ENCODE measurements at regions not wholly inside any gene's neighbourhood (a gene's known extent, or its start where the extent isn't known, plus 50 kb on each side); places are given as distances from the start of the nearest gene placed in this dataset.
"Not testable (repeated sequence)": the region's sequence is repeated elsewhere in the genome, so short reads cannot be mapped to it uniquely, and the experiment has no call there.

DNA sequence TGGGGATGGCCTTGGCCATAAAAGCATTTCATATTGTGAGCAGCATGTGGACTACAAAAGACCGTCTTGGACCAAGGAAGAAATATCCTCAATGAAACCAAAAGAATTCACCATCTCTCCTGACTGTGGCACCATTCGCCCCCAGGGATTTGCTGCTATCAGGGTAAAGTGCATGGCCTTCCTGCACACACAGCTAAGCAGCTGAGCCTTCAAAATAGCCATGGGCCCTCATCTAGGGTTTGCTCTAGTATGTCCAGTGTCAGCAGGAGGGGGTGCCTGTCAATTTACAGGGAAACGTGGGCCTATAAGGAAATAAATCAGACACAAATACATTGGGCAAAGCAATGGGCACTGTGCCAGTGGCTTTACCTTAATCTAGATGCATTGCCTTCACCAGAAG, 296.6 kb upstream of the NBPF12 start:
- not testable (repeated sequence) for DNase-seq (ENCODE audit: low read depth)

DNA sequence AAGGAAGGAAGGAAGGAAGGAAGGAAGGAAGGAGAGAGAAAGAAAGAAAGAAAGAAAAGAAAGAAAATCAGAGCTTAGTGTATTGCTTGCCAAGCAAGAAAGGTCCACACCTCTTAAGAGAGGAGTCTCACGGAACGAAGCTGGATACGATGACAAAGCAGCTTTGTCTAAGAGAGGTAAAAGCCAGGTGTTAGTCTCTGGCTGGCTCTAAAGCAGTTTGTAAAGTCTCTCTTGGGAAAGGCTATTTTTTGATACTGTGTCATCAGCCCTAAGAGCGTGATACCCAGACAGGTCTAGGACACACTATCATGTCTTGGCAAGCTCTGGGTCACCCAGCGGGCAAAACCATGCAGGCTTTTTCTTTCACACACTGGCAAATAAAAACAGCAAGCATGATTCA, 297.5 kb upstream of the NBPF12 start:
- not testable (repeated sequence) for DNase-seq (ENCODE audit: low read depth)

DNA sequence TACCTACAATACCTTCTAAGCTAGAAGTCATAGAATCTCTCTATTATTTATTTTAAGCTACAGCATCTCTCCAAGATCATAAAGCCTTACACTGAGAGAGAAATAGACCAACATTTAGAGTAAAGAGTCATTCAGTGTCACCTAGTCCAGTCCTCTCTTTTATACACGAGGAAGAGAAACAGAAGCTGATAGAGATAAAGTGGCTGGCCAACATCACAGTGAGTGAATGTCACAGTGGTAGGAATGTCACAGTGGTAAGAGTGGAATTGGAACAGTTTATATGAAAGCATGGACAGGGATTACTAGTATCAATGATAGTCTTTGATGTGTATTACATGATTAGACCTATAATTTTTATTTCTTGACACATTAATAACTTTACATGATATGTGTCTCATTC, 307.8 kb upstream of the NBPF12 start:
- not testable (repeated sequence) for DNase-seq (ENCODE audit: low read depth)

DNA sequence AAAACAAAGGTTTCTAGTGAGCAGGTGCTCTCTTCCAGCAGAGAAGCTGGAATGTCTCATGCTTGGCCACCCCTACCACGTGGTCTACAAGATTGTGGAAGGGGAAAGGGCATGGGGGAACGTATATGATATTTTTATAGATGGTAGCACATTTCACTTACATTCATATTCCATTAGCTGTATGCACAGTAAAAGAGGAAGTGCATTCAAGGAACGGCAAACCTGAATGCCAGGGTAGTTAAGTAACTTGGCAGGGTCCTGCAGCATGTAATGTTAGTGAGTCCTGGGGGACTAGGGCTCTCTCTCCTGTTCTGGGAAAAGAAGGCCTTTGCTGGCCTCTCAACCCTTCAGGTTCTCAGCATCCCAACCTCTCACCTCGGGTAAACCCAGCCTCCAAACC, 319.5 kb upstream of the NBPF12 start:
- not testable (repeated sequence) for DNase-seq (ENCODE audit: low read depth)

DNA sequence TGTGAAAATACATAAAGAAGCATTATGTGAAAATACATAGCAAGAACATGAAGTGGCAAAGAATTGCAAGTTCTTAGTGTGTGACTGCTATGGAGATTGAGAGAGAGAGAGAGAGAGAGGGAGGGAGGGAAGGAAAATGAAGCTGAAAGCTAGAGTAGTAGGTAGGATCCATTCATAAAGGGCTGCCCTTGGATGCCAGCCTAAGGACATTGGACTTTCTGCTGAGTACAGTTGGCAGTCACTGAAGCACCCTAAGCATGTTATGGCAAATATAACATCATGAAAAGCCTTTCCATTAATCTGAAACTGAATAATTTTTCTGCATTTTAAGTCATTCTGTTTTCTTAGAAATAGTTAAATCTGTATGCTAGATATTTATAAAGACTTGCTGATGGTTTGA, 333.4 kb upstream of the NBPF12 start:
- not testable (repeated sequence) for DNase-seq (ENCODE audit: low read depth)

DNA sequence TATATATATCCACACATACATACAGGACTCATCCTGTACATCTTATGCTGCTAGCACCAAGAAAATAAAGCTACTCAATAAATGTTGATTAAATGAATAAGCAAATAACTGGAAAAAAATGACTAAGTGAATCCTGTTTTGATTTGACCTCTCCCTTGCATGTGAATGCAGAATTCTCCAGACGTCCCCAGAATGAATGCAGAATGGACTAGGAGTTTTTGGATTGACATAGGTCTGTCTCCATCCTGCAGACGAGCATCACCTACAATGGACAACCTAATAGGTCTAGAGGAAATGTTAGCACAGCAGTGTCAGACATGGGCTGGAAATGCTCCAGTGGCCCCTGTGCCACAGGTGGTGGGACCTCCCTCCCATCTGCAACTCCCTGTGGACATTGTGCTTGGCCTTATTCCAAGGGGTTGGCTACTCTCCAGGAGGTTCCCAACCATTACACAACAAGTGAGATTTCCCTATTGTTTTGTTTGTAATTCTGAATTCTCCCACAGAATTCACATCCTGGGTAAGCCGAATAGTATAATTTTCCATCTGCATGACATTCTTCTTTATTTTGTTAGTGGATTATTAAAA, 337.3 kb upstream of the NBPF12 start:
- DNase-seq (ENCODE audit: low read depth) = not testable (repeated sequence)

DNA sequence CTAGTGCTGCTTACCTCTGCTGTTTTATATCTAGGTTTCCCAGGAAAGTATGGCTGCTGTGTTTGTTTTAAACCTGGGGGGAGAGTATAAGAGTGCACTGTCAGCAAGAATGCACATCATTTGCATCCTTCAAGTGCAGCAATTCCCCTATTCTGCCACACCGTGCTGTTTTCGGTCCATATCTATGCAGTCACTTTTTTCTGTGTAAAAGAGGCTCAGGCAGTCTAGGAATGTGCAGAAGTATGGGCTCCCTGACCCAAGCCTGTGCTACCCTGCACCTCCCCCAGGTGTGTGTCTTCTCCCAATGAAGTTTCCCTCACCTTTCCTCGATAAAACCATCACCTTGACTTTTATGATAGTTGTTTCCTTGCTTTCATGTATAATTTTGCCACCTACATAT, 338.2 kb upstream of the NBPF12 start:
- not testable (repeated sequence) for DNase-seq (ENCODE audit: low read depth)

DNA sequence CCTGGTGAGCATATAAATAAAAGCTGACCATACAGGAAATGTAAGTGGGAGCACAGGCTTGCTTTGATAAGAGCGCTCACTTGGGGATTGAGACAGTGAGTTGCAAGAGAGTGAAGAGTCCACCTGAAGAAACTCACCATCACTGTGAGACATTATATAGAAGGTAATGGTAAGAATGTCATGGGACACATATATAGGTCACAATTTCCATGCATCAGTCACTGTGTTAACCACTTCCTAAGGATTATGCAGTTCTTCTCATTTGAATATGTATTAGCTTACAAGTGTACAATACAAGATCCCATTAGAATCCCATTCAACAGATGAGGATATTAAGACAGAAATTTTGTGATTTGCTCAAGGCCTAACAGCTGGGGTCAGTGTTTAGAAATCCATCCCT, 352.4 kb upstream of the NOTCH2NLA start:
- not testable (repeated sequence) for DNase-seq (ENCODE audit: low read depth)

DNA sequence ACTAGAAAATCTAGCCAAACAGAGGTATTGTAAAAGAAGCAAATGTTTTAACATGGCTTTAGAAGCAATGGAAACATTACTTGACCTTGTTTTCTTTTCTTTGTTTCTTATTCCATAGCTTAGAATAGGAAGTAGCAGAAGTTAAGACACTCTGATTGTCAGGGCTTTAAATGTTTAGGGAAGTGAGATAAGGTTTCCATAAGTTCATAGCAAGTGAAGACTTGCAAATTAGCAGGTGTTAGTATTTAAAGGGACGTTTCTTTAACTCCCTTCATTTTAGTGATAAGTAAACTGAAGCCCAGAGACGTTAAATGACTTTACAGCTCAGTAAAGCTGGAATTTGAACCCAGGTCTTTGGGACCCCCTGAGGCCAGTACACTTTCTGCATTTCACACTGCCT, 338.7 kb upstream of the NOTCH2NLA start:
- DNase-seq (ENCODE audit: low read depth) = not testable (repeated sequence)

DNA sequence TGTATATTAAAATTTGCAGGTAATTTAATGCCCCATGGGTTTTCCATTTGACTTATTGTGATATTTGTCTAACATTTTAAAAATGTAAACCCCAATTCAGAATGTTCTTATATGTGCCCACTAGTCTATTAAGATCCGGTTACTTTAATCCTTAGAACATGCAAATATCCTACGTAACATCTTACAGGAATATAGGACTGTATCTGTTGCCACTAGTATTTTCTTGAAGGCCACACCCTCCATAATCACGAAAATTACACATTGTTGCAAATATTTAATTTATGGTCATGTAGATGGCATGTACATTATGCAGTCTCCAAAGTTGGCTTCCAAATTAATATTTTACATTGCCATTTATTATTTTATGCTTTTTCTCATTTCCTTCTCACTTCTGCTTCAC, 329.2 kb upstream of the NOTCH2NLA start:
- not testable (repeated sequence) for DNase-seq (ENCODE audit: low read depth)

DNA sequence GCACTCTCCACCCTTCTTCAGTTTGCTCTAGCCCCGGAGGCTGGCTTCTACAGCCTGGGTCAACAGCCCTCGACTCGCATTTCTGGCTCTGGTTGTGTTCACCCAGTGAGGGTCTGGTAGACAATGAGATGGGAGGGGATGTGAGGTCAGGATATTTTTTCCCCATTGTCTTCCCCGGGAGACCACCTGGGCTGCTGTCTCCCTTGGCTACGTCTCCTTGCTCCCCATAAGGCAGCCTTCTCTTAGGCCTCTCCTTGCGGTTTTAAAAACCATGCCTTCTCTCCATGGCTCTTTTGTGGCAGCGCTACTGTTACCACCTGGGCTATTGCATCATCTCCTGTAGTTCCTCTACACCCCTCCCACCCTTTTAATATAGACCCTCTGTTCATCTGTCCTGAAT, 327.6 kb upstream of the NOTCH2NLA start:
- not testable (repeated sequence) for DNase-seq (ENCODE audit: low read depth)

DNA sequence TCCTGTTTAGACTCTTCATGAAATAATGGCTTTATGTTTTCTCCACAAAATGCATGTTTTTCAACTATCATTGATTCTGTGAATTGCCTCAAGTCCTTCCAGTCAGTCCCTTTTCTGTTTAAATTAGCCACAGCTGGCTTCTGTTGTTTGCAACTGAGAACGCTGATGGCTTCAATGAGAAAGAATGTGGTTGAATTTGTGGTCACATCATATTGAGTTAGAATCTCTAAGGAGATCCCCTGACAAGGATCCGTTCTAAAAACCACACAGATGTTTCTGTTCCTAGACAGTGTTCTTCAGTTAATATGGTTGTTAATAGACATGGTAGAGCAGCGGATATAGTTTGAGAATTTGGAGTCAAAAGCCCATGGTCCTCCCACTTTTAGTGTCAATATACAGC, 323.6 kb upstream of the NOTCH2NLA start:
- not testable (repeated sequence) for DNase-seq (ENCODE audit: low read depth)

DNA sequence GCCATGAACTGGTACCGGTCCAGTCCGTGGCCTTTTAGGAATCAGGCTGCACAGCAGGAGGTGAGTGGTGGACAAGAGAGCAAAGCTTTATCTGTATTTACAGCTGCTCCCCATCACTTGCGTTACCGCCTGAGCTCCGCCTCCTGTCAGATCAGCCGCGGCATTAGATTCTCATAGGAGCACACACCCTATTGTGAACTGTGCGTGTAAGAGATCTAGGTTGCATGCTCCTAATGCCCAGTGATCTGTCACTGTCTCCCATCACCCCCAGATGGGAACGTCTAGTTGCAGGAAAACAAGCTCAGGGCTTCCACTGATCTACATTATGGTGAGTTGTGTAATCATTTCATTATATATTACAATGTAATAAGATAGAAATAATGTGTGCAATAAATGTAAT, 319.9 kb upstream of the NOTCH2NLA start:
- DNase-seq (ENCODE audit: low read depth) = not testable (repeated sequence)

DNA sequence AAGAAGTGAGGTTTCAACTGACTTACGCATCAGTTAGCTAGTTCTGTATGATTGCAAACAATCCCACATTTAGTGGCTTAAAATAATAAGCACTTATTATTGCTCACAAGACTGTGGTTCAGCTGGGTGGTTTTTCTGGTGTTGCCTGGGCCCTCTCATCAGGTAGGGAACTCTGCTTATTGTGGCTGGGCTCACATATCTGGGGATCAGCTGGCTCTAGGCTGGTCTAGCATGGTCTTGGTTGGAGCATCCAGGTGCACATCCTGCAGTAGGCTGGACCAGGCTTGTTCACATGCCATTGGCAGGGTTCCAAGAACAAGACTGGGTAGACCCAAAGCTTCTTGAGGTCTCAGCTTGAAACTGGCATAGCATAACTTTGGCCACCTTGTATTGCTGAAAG, 317.4 kb upstream of the NOTCH2NLA start:
- not testable (repeated sequence) for DNase-seq (ENCODE audit: low read depth)

DNA sequence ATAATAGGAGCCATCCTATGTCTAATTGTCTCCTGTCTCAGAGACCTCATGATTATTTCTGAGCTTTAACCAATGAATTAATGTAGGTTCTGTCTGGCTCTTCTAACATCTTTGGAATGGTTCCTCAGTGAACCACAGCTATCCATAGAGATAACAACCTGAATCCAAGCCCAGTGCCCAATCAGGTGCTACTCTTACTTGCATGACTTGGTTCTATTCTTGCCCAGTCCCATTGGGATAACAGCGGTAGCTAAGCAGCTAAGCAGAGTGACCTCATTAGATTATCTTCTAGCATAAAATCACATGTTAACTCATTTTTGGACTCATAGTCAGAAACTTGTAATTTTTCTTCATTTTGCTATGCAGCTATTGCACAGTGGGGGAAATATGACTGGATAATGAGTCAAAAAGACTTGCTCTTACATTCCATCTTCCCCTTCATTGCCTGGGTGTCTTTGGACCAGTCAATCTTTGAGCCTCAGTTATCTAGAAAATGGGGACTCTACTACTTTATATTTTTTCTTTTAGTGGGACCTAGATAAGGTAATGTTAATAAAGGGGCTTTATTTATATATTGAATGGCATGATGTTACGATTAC, 309.1 kb upstream of the NOTCH2NLA start:
- not testable (repeated sequence) for DNase-seq (ENCODE audit: low read depth)

DNA sequence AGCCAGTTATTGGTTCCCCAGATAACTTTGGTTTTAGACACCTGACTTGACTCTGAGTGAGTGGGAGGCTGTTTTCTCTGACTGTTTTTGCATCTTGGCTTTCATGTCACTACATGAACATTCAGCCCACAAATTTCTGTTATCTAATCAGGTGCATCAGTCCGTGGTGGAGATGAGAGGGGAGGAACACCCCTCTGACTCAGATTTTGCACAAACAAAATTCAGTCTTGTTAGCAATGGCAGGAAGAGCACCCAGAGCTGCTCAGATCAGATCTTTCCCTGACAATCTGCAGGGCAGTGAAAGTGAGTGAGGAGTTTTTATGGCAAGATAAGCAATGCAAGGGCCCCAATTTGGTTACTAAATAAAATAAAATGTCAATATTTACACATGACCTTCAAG, 307.2 kb upstream of the NOTCH2NLA start:
- not testable (repeated sequence) for DNase-seq (ENCODE audit: low read depth)

DNA sequence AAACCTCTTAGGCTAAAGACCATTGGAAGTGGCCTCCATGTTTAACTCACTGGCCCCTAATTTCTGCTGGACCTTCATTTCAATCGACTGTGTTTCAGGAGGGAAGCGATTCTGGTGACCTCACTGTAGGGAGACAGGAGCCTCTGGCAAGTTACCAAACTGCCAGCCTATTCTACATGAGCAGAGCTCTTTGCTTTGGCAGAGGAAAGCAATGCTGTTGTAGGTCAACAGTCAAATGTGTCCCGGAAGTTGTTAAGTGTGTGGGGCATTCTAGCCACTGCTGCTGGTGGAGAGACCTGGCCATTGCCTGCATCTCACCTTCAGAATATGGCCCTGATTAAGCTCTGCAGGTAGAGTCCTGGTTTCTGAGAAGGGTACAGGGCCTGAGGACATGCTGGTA, 306.8 kb upstream of the NOTCH2NLA start:
- not testable (repeated sequence) for DNase-seq (ENCODE audit: low read depth)

DNA sequence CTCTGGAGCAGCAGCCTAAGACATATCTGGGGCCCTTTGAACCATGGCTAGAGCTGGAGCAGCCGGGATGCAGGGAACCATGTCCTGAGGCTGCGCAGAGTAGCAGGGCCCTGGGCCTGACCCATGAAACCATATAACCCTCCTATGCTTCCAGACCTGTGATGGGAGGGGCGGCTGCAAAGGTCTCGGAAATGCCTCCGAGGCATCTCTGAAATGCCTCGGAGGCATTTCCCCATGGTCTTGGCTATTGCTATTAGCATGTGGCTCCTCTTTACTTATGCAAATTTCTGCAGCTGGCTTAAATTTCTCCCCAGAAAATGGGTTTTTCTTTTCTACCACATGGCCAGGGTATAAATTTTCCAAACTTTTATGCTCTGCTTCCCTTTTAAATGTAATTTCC, 302.1 kb upstream of the NOTCH2NLA start:
- DNase-seq (ENCODE audit: low read depth) = not testable (repeated sequence)

DNA sequence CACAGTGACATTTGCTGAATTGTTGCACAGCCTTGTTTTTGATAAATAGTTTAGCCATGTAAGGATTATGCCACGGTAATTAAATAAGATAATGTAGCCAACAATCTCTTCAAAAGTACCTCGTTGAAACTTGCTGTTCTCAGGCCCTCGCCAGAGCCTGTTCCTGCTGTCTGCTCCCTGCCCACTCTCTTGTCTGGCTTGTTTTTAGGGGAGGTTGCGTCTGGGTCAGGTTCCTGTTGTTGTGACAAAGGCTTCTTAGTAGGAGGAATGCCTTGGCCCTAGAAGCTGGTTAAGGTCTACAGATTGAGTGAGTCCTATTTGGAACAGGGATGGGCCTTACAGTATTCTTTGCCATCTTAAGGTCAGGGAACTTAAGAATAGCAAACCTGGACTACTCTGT, 294.0 kb upstream of the NOTCH2NLA start:
- DNase-seq (ENCODE audit: low read depth) = not testable (repeated sequence)

DNA sequence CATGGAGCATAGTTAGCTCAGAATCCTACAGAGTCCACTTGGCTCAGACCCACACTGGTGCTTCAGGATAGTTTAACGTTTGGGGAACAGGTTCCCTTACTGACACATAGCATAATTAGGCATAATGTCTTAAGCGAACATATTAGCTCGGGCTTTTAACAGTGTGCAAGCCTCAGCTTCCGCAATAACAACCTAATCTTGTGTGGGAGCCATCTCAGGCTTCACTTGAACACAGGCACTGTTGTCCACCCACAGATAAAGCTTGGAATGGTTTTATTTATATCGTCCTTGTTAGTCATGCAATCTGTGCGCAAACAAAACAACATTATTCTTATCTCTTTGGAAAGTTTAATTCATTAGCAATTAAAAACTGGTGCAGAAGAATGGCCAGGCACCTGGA, 293.5 kb upstream of the NOTCH2NLA start:
- not testable (repeated sequence) for DNase-seq (ENCODE audit: low read depth)

DNA sequence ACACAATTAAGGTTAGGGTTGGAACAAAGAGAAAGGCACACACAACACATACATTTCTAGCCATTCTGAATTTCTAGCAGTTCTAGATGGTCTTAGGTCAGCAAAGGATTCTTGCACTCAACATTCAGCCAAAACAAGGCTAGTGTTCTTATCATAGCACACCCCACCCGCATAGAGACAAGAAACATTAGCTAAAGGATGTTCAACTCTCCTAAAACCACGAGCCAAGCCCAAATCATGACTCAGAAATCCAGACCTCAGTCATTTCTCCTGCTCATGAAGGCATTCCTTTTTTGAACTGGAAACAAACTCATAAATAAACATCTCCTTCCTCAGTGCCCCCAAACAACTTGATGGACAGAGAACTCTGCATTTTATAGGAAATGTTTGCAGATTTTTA, 293.0 kb upstream of the NOTCH2NLA start:
- not testable (repeated sequence) for DNase-seq (ENCODE audit: low read depth)

DNA sequence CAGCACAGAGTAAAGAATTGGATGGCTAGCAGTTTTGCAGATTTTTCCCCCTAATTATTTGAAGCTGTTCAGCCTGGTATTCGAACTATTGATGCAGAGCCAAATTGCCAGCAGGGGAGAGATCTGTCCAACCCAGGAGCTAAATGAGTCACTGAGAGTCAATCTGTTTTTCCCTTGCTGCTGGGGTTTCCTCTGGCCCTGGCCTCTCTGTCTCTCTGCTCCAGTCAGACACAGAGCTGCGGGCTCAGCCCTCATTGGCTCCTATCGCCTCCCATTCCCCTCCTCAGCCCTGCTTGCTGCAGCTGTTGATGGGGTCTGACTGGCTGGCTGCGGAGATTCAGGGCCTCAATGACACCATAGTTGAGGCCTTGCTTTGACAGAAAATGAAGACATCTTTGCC, 284.9 kb upstream of the NOTCH2NLA start:
- DNase-seq (ENCODE audit: low read depth) = not testable (repeated sequence)

DNA sequence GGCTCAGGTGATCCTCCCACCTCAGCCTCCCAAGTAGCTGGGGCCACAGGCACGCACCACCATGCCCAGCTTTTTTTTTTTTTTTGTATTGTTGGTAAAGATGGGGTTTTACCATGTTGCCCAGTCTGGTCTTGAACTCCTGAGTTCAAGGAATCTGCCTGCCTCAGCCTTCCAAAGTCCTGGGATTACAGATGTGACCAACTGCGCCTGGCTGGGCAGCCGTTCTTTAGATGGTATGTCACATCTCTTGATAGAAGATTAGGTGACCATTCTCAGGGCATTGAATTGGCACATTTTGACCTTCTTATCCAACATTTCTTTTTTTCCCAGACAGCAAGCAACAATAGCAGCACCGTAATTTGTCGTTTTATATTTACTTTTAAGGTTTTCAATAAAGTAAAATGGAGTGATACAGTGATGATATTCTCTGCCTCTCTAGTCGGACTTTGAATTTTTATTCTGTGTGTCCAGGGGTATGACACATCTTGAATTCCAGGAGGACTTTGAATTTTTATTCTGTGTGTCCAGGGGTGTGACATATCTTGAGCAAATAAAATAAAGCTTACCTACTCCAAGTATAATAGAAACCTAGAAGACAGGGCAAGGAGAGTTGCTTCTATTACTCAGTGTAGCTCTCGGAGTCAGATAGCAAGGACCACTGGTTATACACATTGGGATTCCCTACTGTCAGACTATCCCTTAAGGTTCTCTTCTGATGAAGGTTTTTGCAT, 282.4 kb upstream of the NOTCH2NLA start:
- not testable (repeated sequence) for DNase-seq (ENCODE audit: low read depth)
